A673 (cell line): ENCODE measurements at regions not wholly inside any gene's neighbourhood (a gene's known extent, or its start where the extent isn't known, plus 50 kb on each side); places are given as distances from the start of the nearest gene placed in this dataset.

Source experiments
- BruUV-seq: library from RNA; stranded (reverse); fragments of 400-500 nt; replicated peaks from 2 replicates; lab custom pipeline; 2021; lab: Mats Ljungman, UMichigan
- CTCF ChIA-PET: fragments of 300-600 bp; sonication (Branson Sonifier 250); formaldehyde crosslinking; loops from one replicate; lab custom pipeline; 2022; ENCODE audit warnings: antibody characterized with exemption; lab: Charles Lee
- POLR2A ChIA-PET: fragments of 300-600 bp; sonication (Branson Sonifier 250); formaldehyde crosslinking; loops from one replicate; lab custom pipeline; 2022; ENCODE audit warnings: antibody characterized with exemption; ENCODE audit not compliant: low non-redundant PET; lab: Charles Lee
- DNase-seq: peaks from one replicate; pipeline ENCODE4 v3.0.0-alpha.2; 2015; ENCODE audit warnings: low spot score
- H3K27ac ChIP-seq: fragments of 200-600 bp; sonication (generic); 2 replicates; pipeline ENCODE4 v1.5.1; 2016; ENCODE audit warnings: mixed run types, low read depth, mild to moderate bottlenecking, mixed read lengths, antibody characterized with exemption, low read length; ENCODE audit not compliant: poor library complexity, severe bottlenecking
- H3K27me3 ChIP-seq: fragments of 200-600 bp; sonication (generic); replicated peaks from 2 replicates; pipeline ENCODE4 v1.6.1; 2017; ENCODE audit warnings: mixed run types, low read depth, mild to moderate bottlenecking, mixed read lengths, antibody characterized with exemption, low read length; ENCODE audit not compliant: insufficient read depth, poor library complexity
- H3K36me3 ChIP-seq: fragments of 200-600 bp; sonication (generic); 2 replicates; pipeline ENCODE4 v1.6.1; 2016; ENCODE audit warnings: mixed run types, mild to moderate bottlenecking, mixed read lengths, antibody characterized with exemption, low read length; ENCODE audit not compliant: insufficient read depth, poor library complexity, severe bottlenecking
- H3K4me1 ChIP-seq: fragments of 200-600 bp; sonication (generic); 2 replicates; pipeline ENCODE4 v1.6.1; 2017; ENCODE audit warnings: mixed run types, mild to moderate bottlenecking, mixed read lengths, antibody characterized with exemption, low read length; ENCODE audit not compliant: insufficient read depth, poor library complexity, severe bottlenecking
- H3K4me3 ChIP-seq: fragments of 200-600 bp; sonication (generic); 2 replicates; pipeline ENCODE4 v1.5.1; 2016; ENCODE audit warnings: low read depth, mixed run types, mild to moderate bottlenecking, mixed read lengths, low read length; ENCODE audit not compliant: poor library complexity, severe bottlenecking
- H3K9me3 ChIP-seq: fragments of 200-600 bp; sonication (generic); 2 replicates; pipeline ENCODE4 v1.6.1; 2016; ENCODE audit warnings: mixed run types, low read depth, mild to moderate bottlenecking, mixed read lengths, antibody characterized with exemption, low read length; ENCODE audit not compliant: poor library complexity, severe bottlenecking
- CTCF ChIP-seq: fragments of 300-800, 200-600 bp; sonication (generic); conservative IDR thresholded peaks from 2 replicates; pipeline ENCODE4 v1.5.1; 2017; ENCODE audit warnings: low read depth, mild to moderate bottlenecking, antibody characterized with exemption, low read length, moderate library complexity, mixed read lengths
- EZH2 ChIP-seq: fragments of 200-600 bp; sonication (generic); IDR thresholded peaks from 2 replicates; pipeline ENCODE4 v1.6.1; 2017; ENCODE audit warnings: borderline replicate concordance, low read depth, mild to moderate bottlenecking, mixed read lengths, antibody characterized with exemption, low read length; ENCODE audit not compliant: poor library complexity, severe bottlenecking
- intact Hi-C: fragments of 100-400 bp; cut with micrococcal nuclease; formaldehyde crosslinking; loops from one replicate; pipeline ENCODE4 v1.10.0; 2022; ENCODE audit not compliant: unreplicated experiment

GRCh38 chr5:174428895-174429294 lies 295.5 kb upstream of the MSX2 start:
- DNase-seq: no peak
- no TSS peak for BruUV-seq
- H3K4me1 ChIP-seq: peaks cover 7% of the 10 kb centered on the region
- H3K9me3 ChIP-seq: no peaks in the 10 kb centered on the region
- ChIA-PET POLR2A (interaction anchor here (0.6 kb wide), 1 partner anchor 266 kb away, joined by 3 read pairs; no protein-coding TSS in a partner anchor), CTCF (no interaction called here)
- H3K4me3 ChIP-seq: no peak overlapping the region
- H3K36me3 ChIP-seq: no peaks in the 10 kb centered on the region
- H3K27ac ChIP-seq: no peak overlapping the region
- intact Hi-C loops: loop anchor here (5.0 kb wide), 1 partner anchor 103 kb away; no protein-coding TSS in a partner anchor
- no peak for TF ChIP-seq CTCF
- no peak for TF ChIP-seq EZH2
- no peaks in the 10 kb centered on the region for H3K27me3 ChIP-seq

- H3K27me3 ChIP-seq: peaks cover 10% of the 10 kb centered on the region
- H3K4me3 ChIP-seq: no peak overlapping the region
- no peak for DNase-seq
- H3K36me3 ChIP-seq: no peaks in the 10 kb centered on the region
- no peak for TF ChIP-seq EZH2
- TF ChIP-seq CTCF: no peak
- intact Hi-C loops: no loop called here
- peaks cover 2% of the 10 kb centered on the region for H3K4me1 ChIP-seq
- ChIA-PET CTCF (no interaction called here), POLR2A (no interaction called here)
- H3K27ac ChIP-seq: no peak overlapping the region
- no peaks in the 10 kb centered on the region for H3K9me3 ChIP-seq
- BruUV-seq: no TSS peak
Observed at GRCh38 chr5:174430940-174431339, 293.4 kb upstream of the MSX2 start.

- ChIA-PET POLR2A (no interaction called here), CTCF (no interaction called here)
- Histone ChIP-seq H3K9me3 (no peaks in the 10 kb centered on the region), H3K27me3 (peaks cover 10% of the 10 kb centered on the region), H3K27ac (no peak overlapping the region), H3K4me3 (no peak overlapping the region), H3K4me1 (no peaks in the 10 kb centered on the region), H3K36me3 (no peaks in the 10 kb centered on the region)
- BruUV-seq: no TSS peak
- intact Hi-C loops: no loop called here
- no peak for DNase-seq
- no peak for TF ChIP-seq CTCF
- no peak for TF ChIP-seq EZH2
Observed at GRCh38 chr5:174431504-174431903, 292.9 kb upstream of the MSX2 start.
